WERI-Rb-1 (cell line): ENCODE measurements at regions not wholly inside any gene's neighbourhood (a gene's known extent, or its start where the extent isn't known, plus 50 kb on each side); places are given as distances from the start of the nearest gene placed in this dataset.

Source experiments
- DNase-seq: peaks from one replicate; pipeline ENCODE4 v3.0.0-alpha.2; 2020
- H3K27ac ChIP-seq: fragments of 250-450 bp; sonication (Bioruptor Pico); 2 replicates; pipeline ENCODE4 v1.5.1; 2020; ENCODE audit warnings: mild to moderate bottlenecking, moderate library complexity
- H3K27me3 ChIP-seq: fragments of 250-450 bp; sonication (Bioruptor Pico); 2 replicates; pipeline ENCODE4 v1.5.1; 2021; ENCODE audit warnings: mild to moderate bottlenecking, low read depth, moderate library complexity; ENCODE audit not compliant: insufficient read depth, severe bottlenecking
- H3K36me3 ChIP-seq: fragments of 250-450 bp; sonication (Bioruptor Pico); 2 replicates; pipeline ENCODE4 v1.5.1; 2020; ENCODE audit warnings: mild to moderate bottlenecking, moderate library complexity
- H3K4me3 ChIP-seq: 2 replicates; pipeline ENCODE4 v1.5.1; 2011; ENCODE audit warnings: low read depth, mild to moderate bottlenecking, control low read depth, low read length
- H3K9me3 ChIP-seq: fragments of 250-450 bp; sonication (Bioruptor Pico); 2 replicates; pipeline ENCODE4 v1.5.1; 2021; ENCODE audit warnings: mild to moderate bottlenecking, moderate library complexity; ENCODE audit not compliant: severe bottlenecking
- TF ChIP-seq, protein P1 (sequence below): IDR thresholded peaks from 2 replicates; pipeline ENCODE4 v1.5.1; 2011; ENCODE audit warnings: low read depth, mild to moderate bottlenecking, control low read depth, inconsistent platforms, low read length

DNA sequence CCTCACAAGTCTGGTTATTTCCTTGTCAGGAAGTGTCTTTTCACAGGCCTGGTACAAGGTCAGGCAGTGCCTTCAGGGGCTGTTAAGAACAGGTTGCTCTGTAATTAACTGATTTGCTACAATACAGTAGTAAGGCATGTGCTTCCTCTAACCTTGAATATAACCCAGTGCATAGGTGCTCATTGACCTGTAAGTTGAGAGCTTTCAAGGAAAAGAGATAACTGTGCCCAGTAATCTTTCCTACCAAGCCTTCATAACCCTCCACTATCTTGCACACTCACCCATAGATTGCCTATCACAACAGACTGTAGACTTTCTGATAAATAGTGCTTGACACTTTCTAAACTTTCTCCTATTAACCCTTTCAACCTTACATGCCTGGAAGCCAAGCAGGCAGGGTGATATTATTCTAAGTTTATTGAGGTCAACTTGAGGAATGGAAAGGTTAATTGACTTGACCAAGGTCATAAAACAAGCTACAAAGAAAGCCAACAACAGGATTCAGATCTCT is 148.1 kb downstream of the PPARGC1A start:
- Histone ChIP-seq H3K36me3 (no peaks in the 10 kb centered on the region), H3K27me3 (no peaks in the 10 kb centered on the region), H3K9me3 (no peaks in the 10 kb centered on the region), H3K27ac (no peak overlapping the region), H3K4me3 (no peak overlapping the region)
- TF ChIP-seq, protein P1, sequence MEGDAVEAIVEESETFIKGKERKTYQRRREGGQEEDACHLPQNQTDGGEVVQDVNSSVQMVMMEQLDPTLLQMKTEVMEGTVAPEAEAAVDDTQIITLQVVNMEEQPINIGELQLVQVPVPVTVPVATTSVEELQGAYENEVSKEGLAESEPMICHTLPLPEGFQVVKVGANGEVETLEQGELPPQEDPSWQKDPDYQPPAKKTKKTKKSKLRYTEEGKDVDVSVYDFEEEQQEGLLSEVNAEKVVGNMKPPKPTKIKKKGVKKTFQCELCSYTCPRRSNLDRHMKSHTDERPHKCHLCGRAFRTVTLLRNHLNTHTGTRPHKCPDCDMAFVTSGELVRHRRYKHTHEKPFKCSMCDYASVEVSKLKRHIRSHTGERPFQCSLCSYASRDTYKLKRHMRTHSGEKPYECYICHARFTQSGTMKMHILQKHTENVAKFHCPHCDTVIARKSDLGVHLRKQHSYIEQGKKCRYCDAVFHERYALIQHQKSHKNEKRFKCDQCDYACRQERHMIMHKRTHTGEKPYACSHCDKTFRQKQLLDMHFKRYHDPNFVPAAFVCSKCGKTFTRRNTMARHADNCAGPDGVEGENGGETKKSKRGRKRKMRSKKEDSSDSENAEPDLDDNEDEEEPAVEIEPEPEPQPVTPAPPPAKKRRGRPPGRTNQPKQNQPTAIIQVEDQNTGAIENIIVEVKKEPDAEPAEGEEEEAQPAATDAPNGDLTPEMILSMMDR: no peak
- no peak for DNase-seq

GRCh38 chr4:23737571-23737970 is 152.3 kb downstream of the PPARGC1A start:
- TF ChIP-seq, protein P1: no peak
- no peak overlapping the region for H3K4me3 ChIP-seq
- no peak overlapping the region for H3K27ac ChIP-seq
- H3K36me3 ChIP-seq: no peaks in the 10 kb centered on the region
- no peaks in the 10 kb centered on the region for H3K9me3 ChIP-seq
- no peaks in the 10 kb centered on the region for H3K27me3 ChIP-seq
- no peak for DNase-seq

GRCh38 chr4:23736466-23736865 is 153.4 kb downstream of the PPARGC1A start:
- TF ChIP-seq, protein P1: no peak
- DNase-seq: no peak
- Histone ChIP-seq H3K27me3 (no peaks in the 10 kb centered on the region), H3K27ac (no peak overlapping the region), H3K9me3 (no peaks in the 10 kb centered on the region), H3K4me3 (no peak overlapping the region), H3K36me3 (no peaks in the 10 kb centered on the region)

- H3K27me3 ChIP-seq: no peaks in the 10 kb centered on the region
- no peaks in the 10 kb centered on the region for H3K9me3 ChIP-seq
- DNase-seq: no peak
- no peak overlapping the region for H3K4me3 ChIP-seq
- H3K36me3 ChIP-seq: no peaks in the 10 kb centered on the region
- TF ChIP-seq, protein P1: no peak
- no peak overlapping the region for H3K27ac ChIP-seq
Measured at GRCh38 chr4:23734000-23734399, 155.8 kb downstream of the PPARGC1A start.

GRCh38 chr4:23733476-23733875 is 156.4 kb downstream of the PPARGC1A start:
- Histone ChIP-seq H3K4me3 (no peak overlapping the region), H3K27me3 (no peaks in the 10 kb centered on the region)
- DNase-seq: no peak

More at GRCh38 chr4:23733476-23733875, 156.4 kb downstream of the PPARGC1A start:
- Histone ChIP-seq H3K9me3 (no peaks in the 10 kb centered on the region), H3K36me3 (no peaks in the 10 kb centered on the region), H3K27ac (no peak overlapping the region)
- TF ChIP-seq, protein P1: no peak
